SU-DHL-6 (cell line): ENCODE measurements at regions not wholly inside any gene's neighbourhood (a gene's known extent, or its start where the extent isn't known, plus 50 kb on each side); places are given as distances from the start of the nearest gene placed in this dataset.

Source experiments
- H2AFZ ChIP-seq: fragments of 200-600 bp; sonication (generic); 2 replicates; pipeline ENCODE4 v1.6.1; 2014; ENCODE audit warnings: low read depth, mild to moderate bottlenecking, moderate library complexity, mixed read lengths, antibody characterized with exemption, low read length; ENCODE audit not compliant: severe bottlenecking
- H3F3A ChIP-seq: fragments of 200-600 bp; shearing (Covaris generic); 2 replicates; pipeline ENCODE4 v1.6.0; 2016; ENCODE audit warnings: antibody characterized with exemption, mild to moderate bottlenecking; ENCODE audit not compliant: insufficient read depth
- H3K27ac ChIP-seq: fragments of 200-600 bp; sonication (generic); 2 replicates; pipeline ENCODE4 v1.5.1; 2016; ENCODE audit warnings: low read depth, mild to moderate bottlenecking, low read length, moderate library complexity, mixed read lengths
- H3K27me3 ChIP-seq: fragments of 200-600 bp; sonication (generic), shearing (Covaris generic); 2 replicates; pipeline ENCODE4 v1.6.0; 2014; ENCODE audit warnings: mild to moderate bottlenecking, low read length
- H3K36me3 ChIP-seq: fragments of 200-600 bp; sonication (generic); 2 replicates; pipeline ENCODE4 v1.6.1; 2014; ENCODE audit warnings: mild to moderate bottlenecking, low read length, mixed read lengths
- H3K4me2 ChIP-seq: fragments of 300-600, 200-600 bp; shearing (Covaris generic), sonication (generic); 2 replicates; pipeline ENCODE4 v1.6.0; 2014; ENCODE audit warnings: low read length, low read depth, mild to moderate bottlenecking; ENCODE audit not compliant: poor library complexity, severe bottlenecking
- H3K4me3 ChIP-seq: fragments of 200-600 bp; sonication (generic); 2 replicates; pipeline ENCODE4 v1.5.1; 2014; ENCODE audit warnings: antibody characterized with exemption, low read length, mild to moderate bottlenecking, mixed read lengths; ENCODE audit not compliant: insufficient read depth, poor library complexity, severe bottlenecking
- H3K79me2 ChIP-seq: fragments of 200-600 bp; sonication (generic); 2 replicates; pipeline ENCODE4 v1.6.1; 2014; ENCODE audit warnings: mild to moderate bottlenecking, low read length, moderate library complexity; ENCODE audit not compliant: insufficient read depth
- H3K9ac ChIP-seq: fragments of 200-600 bp; sonication (generic); 2 replicates; pipeline ENCODE4 v1.7.0; 2014; ENCODE audit warnings: mild to moderate bottlenecking, low read length
- H3K9me2 ChIP-seq: fragments of 200-600 bp; sonication (generic); replicated peaks from 2 replicates; pipeline ENCODE4 v1.6.1; 2014; ENCODE audit warnings: low read length; ENCODE audit not compliant: insufficient read depth
- H3K9me3 ChIP-seq: fragments of 200-600 bp; sonication (generic); 2 replicates; pipeline ENCODE4 v1.6.1; 2014; ENCODE audit warnings: low read length, mixed read lengths; ENCODE audit not compliant: insufficient read depth
- H4K20me1 ChIP-seq: fragments of 200-600 bp; sonication (generic); 2 replicates; pipeline ENCODE4 v1.6.1; 2014; ENCODE audit warnings: low read depth, mild to moderate bottlenecking, antibody characterized with exemption, low read length, moderate library complexity, mixed read lengths
- EZH2phosphoT487 ChIP-seq: fragments of 200-600 bp; sonication (generic), shearing (Covaris generic); conservative IDR thresholded peaks from 2 replicates; pipeline ENCODE4 v1.6.1; 2018; ENCODE audit warnings: mild to moderate bottlenecking, antibody characterized with exemption, low read length, moderate library complexity, mixed read lengths
- TF ChIP-seq, protein P1 (sequence below): fragments of 200-600 bp; sonication (generic); IDR thresholded peaks from one replicate; pipeline ENCODE4 v1.5.1; 2017; ENCODE audit warnings: antibody characterized with exemption, mild to moderate bottlenecking, low read length, moderate library complexity; ENCODE audit not compliant: insufficient read depth, poor library complexity, severe bottlenecking

DNA sequence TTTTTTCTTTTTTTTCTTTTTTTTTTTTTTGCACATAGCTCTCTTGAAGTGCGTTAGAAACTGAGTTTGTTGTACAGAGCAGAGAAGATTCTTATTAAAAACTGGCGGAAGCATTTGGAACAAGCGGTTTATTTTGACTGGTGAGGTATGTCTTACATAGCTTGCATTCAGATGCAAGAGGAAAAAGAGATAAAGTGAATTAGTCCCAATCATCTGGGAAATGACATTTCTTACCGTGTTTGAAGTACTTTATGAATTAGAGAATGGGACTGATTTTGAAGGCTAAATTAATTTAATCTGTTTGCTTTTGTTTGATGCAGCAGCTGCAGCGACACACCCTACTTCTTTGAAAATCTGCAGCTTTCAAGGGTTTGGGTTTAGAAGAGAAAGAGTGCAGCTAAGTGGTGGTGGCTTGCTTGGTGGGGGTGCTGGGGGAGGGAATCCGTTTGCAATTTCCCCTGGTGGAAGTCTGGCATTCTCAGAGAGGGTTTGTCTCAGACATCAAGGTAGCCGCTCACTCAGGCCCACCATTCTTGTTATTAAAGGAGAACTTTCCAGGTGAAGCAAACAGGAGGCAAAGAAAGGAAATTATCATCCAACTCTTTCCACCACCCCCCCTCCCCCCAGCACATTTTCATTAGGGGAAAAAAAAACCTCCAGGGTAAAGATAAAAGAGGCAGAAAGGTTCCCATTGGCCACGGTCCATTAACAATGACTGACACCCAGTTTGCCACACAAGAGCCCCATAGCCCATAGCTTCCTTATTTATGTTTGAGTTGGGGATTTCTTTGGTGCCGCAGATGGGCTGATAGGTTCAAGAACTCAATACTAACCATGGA lies 231.7 kb downstream of the SKIDA1 start:
- no peak overlapping the region for H3K4me2 ChIP-seq

DNA sequence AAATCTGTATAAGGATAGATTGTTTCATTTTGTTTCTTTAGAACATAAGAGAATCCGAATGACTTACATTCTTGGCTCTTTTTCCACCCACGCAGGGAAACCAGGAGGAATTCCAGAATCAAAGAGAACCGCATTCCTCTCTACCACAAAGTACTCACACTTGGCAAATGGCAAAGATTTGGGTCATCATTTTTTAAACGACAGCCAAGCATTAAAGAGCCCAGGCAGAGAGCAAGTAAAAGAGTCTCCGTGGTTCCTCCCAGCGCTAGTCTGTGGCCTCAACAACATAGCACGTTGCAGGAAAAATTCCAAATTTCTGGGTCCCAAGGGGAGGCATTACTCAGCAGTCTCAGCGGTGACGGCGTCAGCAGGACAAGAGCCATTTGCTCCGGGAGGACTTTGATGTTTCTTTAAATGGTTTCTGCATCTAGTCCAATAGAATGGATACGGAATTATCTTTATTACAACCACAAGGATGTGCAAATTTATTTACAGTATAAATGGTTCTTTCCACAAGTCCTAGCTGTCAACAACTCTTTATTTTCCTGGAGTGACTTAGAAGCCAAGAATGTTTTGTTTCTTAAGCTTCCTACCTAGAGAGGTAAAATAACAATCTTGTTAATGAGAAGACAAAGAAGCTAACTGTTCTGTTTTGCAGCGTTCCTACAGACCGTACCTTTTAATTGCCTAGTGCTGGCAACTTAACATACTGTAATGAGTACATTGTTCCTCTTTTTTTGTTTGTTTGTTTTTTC lies 232.5 kb downstream of the SKIDA1 start:
- Histone ChIP-seq H3K79me2 (no peaks in the 10 kb centered on the region), H3K9me3 (no peaks in the 10 kb centered on the region), H3K27me3 (no peaks in the 10 kb centered on the region), H2AFZ (no peak overlapping the region), H3K27ac (no peak overlapping the region), H3K4me3 (no peak overlapping the region), H3K9me2 (no peaks in the 10 kb centered on the region), H3K9ac (no peak overlapping the region), H3K4me2 (no peak overlapping the region), H3F3A (no peaks in the 10 kb centered on the region), H4K20me1 (no peaks in the 10 kb centered on the region), H3K36me3 (no peaks in the 10 kb centered on the region)
- TF ChIP-seq, protein P1, sequence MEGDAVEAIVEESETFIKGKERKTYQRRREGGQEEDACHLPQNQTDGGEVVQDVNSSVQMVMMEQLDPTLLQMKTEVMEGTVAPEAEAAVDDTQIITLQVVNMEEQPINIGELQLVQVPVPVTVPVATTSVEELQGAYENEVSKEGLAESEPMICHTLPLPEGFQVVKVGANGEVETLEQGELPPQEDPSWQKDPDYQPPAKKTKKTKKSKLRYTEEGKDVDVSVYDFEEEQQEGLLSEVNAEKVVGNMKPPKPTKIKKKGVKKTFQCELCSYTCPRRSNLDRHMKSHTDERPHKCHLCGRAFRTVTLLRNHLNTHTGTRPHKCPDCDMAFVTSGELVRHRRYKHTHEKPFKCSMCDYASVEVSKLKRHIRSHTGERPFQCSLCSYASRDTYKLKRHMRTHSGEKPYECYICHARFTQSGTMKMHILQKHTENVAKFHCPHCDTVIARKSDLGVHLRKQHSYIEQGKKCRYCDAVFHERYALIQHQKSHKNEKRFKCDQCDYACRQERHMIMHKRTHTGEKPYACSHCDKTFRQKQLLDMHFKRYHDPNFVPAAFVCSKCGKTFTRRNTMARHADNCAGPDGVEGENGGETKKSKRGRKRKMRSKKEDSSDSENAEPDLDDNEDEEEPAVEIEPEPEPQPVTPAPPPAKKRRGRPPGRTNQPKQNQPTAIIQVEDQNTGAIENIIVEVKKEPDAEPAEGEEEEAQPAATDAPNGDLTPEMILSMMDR, result no peak
- TF ChIP-seq EZH2phosphoT487, result no peak

More for the DNA sequence above, 231.7 kb downstream of the SKIDA1 start:
- Histone ChIP-seq H4K20me1 (no peaks in the 10 kb centered on the region), H3F3A (no peaks in the 10 kb centered on the region), H3K36me3 (no peaks in the 10 kb centered on the region), H3K27me3 (no peaks in the 10 kb centered on the region), H3K27ac (no peak overlapping the region), H3K79me2 (no peaks in the 10 kb centered on the region), H3K9me2 (no peaks in the 10 kb centered on the region), H3K9me3 (no peaks in the 10 kb centered on the region), H3K4me3 (no peak overlapping the region), H3K9ac (no peak overlapping the region), H2AFZ (no peak overlapping the region)
- TF ChIP-seq, protein P1, result no peak
- no peak for TF ChIP-seq EZH2phosphoT487

DNA sequence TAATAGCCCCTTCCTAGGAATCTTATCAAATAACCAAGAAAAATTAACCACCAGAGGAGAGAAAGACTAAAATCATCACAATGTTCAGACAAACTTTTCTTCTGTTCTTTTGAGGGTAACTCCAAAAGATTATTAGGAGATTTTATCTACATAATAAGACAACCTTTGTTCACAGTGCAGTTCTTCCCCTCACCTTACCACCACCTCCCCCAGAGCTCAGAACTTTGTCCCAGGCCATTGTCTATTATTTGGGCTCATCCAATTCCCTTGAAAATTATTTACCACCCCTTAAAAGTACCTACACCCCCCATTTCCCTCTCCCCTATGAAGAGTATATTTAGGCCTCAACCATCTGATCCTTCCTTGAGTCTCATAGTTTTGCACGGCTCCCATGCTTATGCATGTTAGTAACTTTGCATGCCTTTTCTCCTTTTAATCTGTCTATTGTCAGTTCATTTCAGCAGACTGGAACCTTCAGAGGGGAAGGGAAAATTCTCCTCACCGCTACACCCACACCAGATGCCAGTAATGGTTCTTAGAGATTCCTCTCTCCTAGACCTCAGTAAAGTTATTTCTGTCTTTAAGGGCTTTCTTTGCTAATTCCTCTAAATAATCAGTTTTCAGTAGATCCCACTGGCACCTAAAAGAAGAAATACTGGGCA lies 234.9 kb downstream of the SKIDA1 start:
- H3K27me3 ChIP-seq, result no peaks in the 10 kb centered on the region
- no peak overlapping the region for H3K4me2 ChIP-seq
- no peaks in the 10 kb centered on the region for H3K36me3 ChIP-seq
- H3K9me2 ChIP-seq, result no peaks in the 10 kb centered on the region
- TF ChIP-seq, protein P1, result no peak
- TF ChIP-seq EZH2phosphoT487, result no peak
- H3K9ac ChIP-seq, result no peak overlapping the region
- H3K79me2 ChIP-seq, result no peaks in the 10 kb centered on the region
- H2AFZ ChIP-seq, result no peak overlapping the region
- H3K27ac ChIP-seq, result no peak overlapping the region
- H3K4me3 ChIP-seq, result no peak overlapping the region
- no peaks in the 10 kb centered on the region for H3K9me3 ChIP-seq
- H3F3A ChIP-seq, result no peaks in the 10 kb centered on the region
- no peaks in the 10 kb centered on the region for H4K20me1 ChIP-seq
